HG03571 (cell line): ENCODE measurements at regions not wholly inside any gene's neighbourhood (a gene's known extent, or its start where the extent isn't known, plus 50 kb on each side); places are given as distances from the start of the nearest gene placed in this dataset.

Source experiments
- ATAC-seq: cut with Tn5 transposase; IDR thresholded peaks from one replicate; pipeline ENCODE4 v1.9.1; 2021; ENCODE audit not compliant: unreplicated experiment

- no peak for ATAC-seq
Observed at GRCh38 chr15:62985768-62986167, 56.8 kb upstream of the TPM1 start.

- ATAC-seq: no peak
Observed at GRCh38 chr15:62986948-62987347, 55.6 kb upstream of the TPM1 start.

GRCh38 chr15:62988701-62989100 is 53.8 kb upstream of the TPM1 start:
- ATAC-seq: no peak

GRCh38 chr15:62989366-62990055 is 53.0 kb upstream of the TPM1 start:
- no peak for ATAC-seq

- ATAC-seq: no peak
Observed at GRCh38 chr15:62991698-62992097, 50.8 kb upstream of the TPM1 start.

GRCh38 chr15:62992302-62992701 is 50.2 kb upstream of the TPM1 start:
- ATAC-seq: no peak
